IMR-90 (cell line): ENCODE measurements at regions not wholly inside any gene's neighbourhood (a gene's known extent, or its start where the extent isn't known, plus 50 kb on each side); places are given as distances from the start of the nearest gene placed in this dataset.

Source experiments
- ATAC-seq: fragments of 200-7000 bp; cut with Tn5 transposase; 2 replicates; pipeline ENCODE4 v1.9.1; 2020; ENCODE audit warnings: low read depth, mild to moderate bottlenecking, moderate library complexity
- BruUV-seq: library from RNA; stranded (reverse); fragments of 400-500 nt; replicated peaks from 2 replicates; lab custom pipeline; 2021; lab: Mats Ljungman, UMichigan
- CTCF ChIA-PET: fragments of 300-600 bp; formaldehyde crosslinking; extraction: SDS; loops from one replicate; lab custom pipeline; 2021; ENCODE audit warnings: antibody characterized with exemption; lab: Yijun Ruan, JAX
- POLR2A ChIA-PET: fragments of 300-600 bp; sonication (Branson Sonifier 250); formaldehyde crosslinking; loops from one replicate; lab custom pipeline; 2022; ENCODE audit warnings: antibody characterized with exemption; ENCODE audit not compliant: unreplicated experiment; lab: Charles Lee
- DNase-seq: peaks from one replicate; pipeline ENCODE4 v3.0.0; 2013
- H2AFZ ChIP-seq: replicated peaks from 2 replicates; pipeline ENCODE3; 2013; ENCODE audit warnings: low read length, mild to moderate bottlenecking; ENCODE audit not compliant: poor library complexity
- H2AK5ac ChIP-seq: 2 replicates; pipeline ENCODE4 v1.6.1; 2013; ENCODE audit warnings: low read depth, low read length, inconsistent platforms
- H2AK9ac ChIP-seq: replicated peaks from 2 replicates; pipeline ENCODE3; 2013; ENCODE audit warnings: mild to moderate bottlenecking, low read depth, low read length, moderate library complexity; ENCODE audit not compliant: poor library complexity
- H2BK120ac ChIP-seq: 2 replicates; pipeline ENCODE4 v1.6.1; 2013; ENCODE audit warnings: low read depth, low read length, inconsistent platforms
- H2BK15ac ChIP-seq: 3 replicates; pipeline ENCODE4 v1.6.1; 2013; ENCODE audit warnings: low read depth, low read length, inconsistent platforms
- H2BK20ac ChIP-seq: 2 replicates; pipeline ENCODE4 v1.6.1; 2013; ENCODE audit warnings: low read depth, mild to moderate bottlenecking, inconsistent platforms, low read length, moderate library complexity
- H2BK5ac ChIP-seq: 2 replicates; pipeline ENCODE4 v1.6.1; 2013; ENCODE audit warnings: mild to moderate bottlenecking, low read depth, low read length, inconsistent platforms; ENCODE audit not compliant: poor library complexity, severe bottlenecking
- H3K14ac ChIP-seq: replicated peaks from 2 replicates; pipeline ENCODE4 v1.6.1; 2013; ENCODE audit warnings: low read depth, low read length, inconsistent platforms
- H3K18ac ChIP-seq: 2 replicates; pipeline ENCODE4 v1.6.1; 2013; ENCODE audit warnings: low read depth, low read length, control low read depth
- H3K23ac ChIP-seq: 2 replicates; pipeline ENCODE4 v1.6.1; 2013; ENCODE audit warnings: low read depth, low read length, inconsistent platforms
- H3K27ac ChIP-seq: 2 replicates; pipeline ENCODE4 v1.5.1; 2013; ENCODE audit warnings: mild to moderate bottlenecking, control low read depth, low read length; ENCODE audit not compliant: insufficient read depth
- H3K27me3 ChIP-seq: 2 replicates; pipeline ENCODE4 v1.6.1; 2013; ENCODE audit warnings: low read length; ENCODE audit not compliant: control insufficient read depth, insufficient read depth
- H3K36me3 ChIP-seq: 2 replicates; pipeline ENCODE4 v1.6.1; 2013; ENCODE audit warnings: low read length, mixed read lengths; ENCODE audit not compliant: control insufficient read depth, insufficient read depth
- H3K4ac ChIP-seq: 2 replicates; pipeline ENCODE4 v1.6.1; 2013; ENCODE audit warnings: low read depth, low read length, inconsistent platforms
- H3K4me1 ChIP-seq: 2 replicates; pipeline ENCODE4 v1.6.1; 2013; ENCODE audit warnings: low read length, mixed read lengths; ENCODE audit not compliant: control insufficient read depth, insufficient read depth
- H3K4me2 ChIP-seq: 2 replicates; pipeline ENCODE4 v1.6.1; 2013; ENCODE audit warnings: low read depth, mild to moderate bottlenecking, control low read depth, low read length, moderate library complexity
- H3K4me3 ChIP-seq: 2 replicates; pipeline ENCODE4 v1.5.1; 2013; ENCODE audit warnings: low read depth, mild to moderate bottlenecking, control low read depth, low read length, moderate library complexity; ENCODE audit not compliant: insufficient read depth
- H3K56ac ChIP-seq: 2 replicates; pipeline ENCODE4 v1.6.1; 2013; ENCODE audit warnings: low read length, inconsistent platforms; ENCODE audit not compliant: insufficient read depth; ENCODE audit errors: extremely low read depth
- H3K79me1 ChIP-seq, 2 experiments: 2 replicates each; pipeline ENCODE4 v1.6.1; 2013; ENCODE audit warnings: low read length in 2 of 2, inconsistent platforms in 1 of 2, low read depth in 1 of 2
- H3K9ac ChIP-seq: 2 replicates; pipeline ENCODE4 v1.6.1; 2013; ENCODE audit warnings: low read depth, low read length, control low read depth
- H3K9me1 ChIP-seq: 2 replicates; pipeline ENCODE4 v1.6.1; 2013; ENCODE audit warnings: low read length, inconsistent platforms; ENCODE audit not compliant: insufficient read depth
- H3K9me3 ChIP-seq: 2 replicates; pipeline ENCODE4 v1.6.1; 2013; ENCODE audit warnings: low read length; ENCODE audit not compliant: control insufficient read depth, insufficient read depth
- H4K20me1 ChIP-seq: 2 replicates; pipeline ENCODE4 v1.6.1; 2013; ENCODE audit warnings: low read length, inconsistent platforms; ENCODE audit not compliant: insufficient read depth
- H4K5ac ChIP-seq: 2 replicates; pipeline ENCODE4 v1.6.1; 2013; ENCODE audit warnings: mild to moderate bottlenecking, low read depth, low read length, control low read depth
- H4K8ac ChIP-seq, 2 experiments: 2 replicates each; pipeline ENCODE4 v1.6.1; 2013; ENCODE audit warnings: low read depth in 2 of 2, low read length in 2 of 2, control low read depth in 1 of 2, inconsistent platforms in 1 of 2
- H4K91ac ChIP-seq: 2 replicates; pipeline ENCODE4 v1.6.1; 2013; ENCODE audit warnings: low read depth, low read length, inconsistent platforms; ENCODE audit not compliant: insufficient read depth
- BHLHE40 ChIP-seq: fragments of 150-350 bp; IDR thresholded peaks from 2 replicates; pipeline ENCODE4 v1.6.1; 2016; ENCODE audit warnings: mild to moderate bottlenecking, low read depth, low read length
- CEBPB ChIP-seq: IDR thresholded peaks from 2 replicates; pipeline ENCODE4 v1.6.1; 2012; ENCODE audit warnings: low read depth, low read length, improper control_type of control experiment
- CHD1 ChIP-seq: IDR thresholded peaks from 2 replicates; pipeline ENCODE4 v1.6.1; 2012; ENCODE audit warnings: low read depth, low read length, improper control_type of control experiment
- CTCF ChIP-seq: conservative IDR thresholded peaks from 2 replicates; pipeline ENCODE4 v1.5.1; 2012; ENCODE audit warnings: mild to moderate bottlenecking, low read depth, low read length, improper control_type of control experiment
- ELK1 ChIP-seq: fragments of 150-350 bp; IDR thresholded peaks from 2 replicates; pipeline ENCODE4 v1.6.1; 2016; ENCODE audit warnings: low read depth, mild to moderate bottlenecking, low read length, moderate library complexity, borderline replicate concordance
- FOS ChIP-seq: fragments of 150-350 bp; IDR thresholded peaks from 2 replicates; pipeline ENCODE4 v1.6.1; 2016; ENCODE audit warnings: low read depth, low read length
- MAFK ChIP-seq: IDR thresholded peaks from 2 replicates; pipeline ENCODE4 v1.6.1; 2012; ENCODE audit warnings: low read depth, low read length, improper control_type of control experiment
- MAZ ChIP-seq: IDR thresholded peaks from 2 replicates; pipeline ENCODE4 v1.6.1; 2012; ENCODE audit warnings: low read depth, mild to moderate bottlenecking, low read length, improper control_type of control experiment, moderate library complexity, borderline replicate concordance
- MXI1 ChIP-seq: IDR thresholded peaks from 2 replicates; pipeline ENCODE4 v1.6.1; 2012; ENCODE audit warnings: low read depth, mild to moderate bottlenecking, low read length, moderate library complexity, borderline replicate concordance
- NFE2L2 ChIP-seq: fragments of 150-350 bp; IDR thresholded peaks from 2 replicates; pipeline ENCODE4 v1.6.1; 2016; ENCODE audit warnings: low read depth, mild to moderate bottlenecking, low read length
- POLR2A ChIP-seq: IDR thresholded peaks from 2 replicates; pipeline ENCODE4 v1.6.1; 2012; ENCODE audit warnings: mild to moderate bottlenecking, low read depth, low read length
- RCOR1 ChIP-seq: IDR thresholded peaks from 2 replicates; pipeline ENCODE4 v1.6.1; 2012; ENCODE audit warnings: mild to moderate bottlenecking, low read length, improper control_type of control experiment; ENCODE audit not compliant: insufficient replicate concordance
- RFX5 ChIP-seq: IDR thresholded peaks from 2 replicates; pipeline ENCODE4 v1.8.0; 2012; ENCODE audit warnings: low read depth, mild to moderate bottlenecking, low read length, moderate library complexity
- SMC3 ChIP-seq: fragments of 150-350 bp; IDR thresholded peaks from 2 replicates; pipeline ENCODE4 v1.6.1; 2016; ENCODE audit warnings: low read depth, mild to moderate bottlenecking, antibody characterized with exemption, low read length, moderate library complexity
- USF2 ChIP-seq: fragments of 150-350 bp; IDR thresholded peaks from 2 replicates; pipeline ENCODE4 v1.6.1; 2017; ENCODE audit warnings: mild to moderate bottlenecking, antibody characterized with exemption, low read length, low read depth
- WGBS, 2 experiments: methylation state at CpG; one replicate each; pipeline versions ENCODE4 v1.1.5 to v1.1.7; 2013; ENCODE audit warnings: missing lambda C conversion rate in 2 of 2; ENCODE audit not compliant: insufficient read length in 1 of 2; ENCODE audit errors: extremely low coverage in 2 of 2; 5-methylcytosine and 5-hydroxymethylcytosine counted together
- dilution Hi-C: fragments of 300-500 bp; cut with HindIII; formaldehyde crosslinking; loops from one replicate; pipeline ENCODE4 v1.14.3; 2018; ENCODE audit warnings: low sequenced_read_pairs; ENCODE audit not compliant: unreplicated experiment
- in situ Hi-C: fragments of 300-500 bp; cut with MboI; formaldehyde crosslinking; loops from 3 replicates; pipeline ENCODE4 v1.14.3; 2019; ENCODE audit warnings: low sequenced_read_pairs, inconsistent platforms, mixed read lengths
- intact Hi-C: fragments of 100-400 bp; cut with micrococcal nuclease; formaldehyde crosslinking; loops from 2 replicates; pipeline ENCODE4 v1.10.0; 2022

- no peak overlapping the region for H3K9ac ChIP-seq
- in situ Hi-C loops: no loop called here
- ATAC-seq: no peak
Measured at GRCh38 chr10:44015702-44016500, 367.2 kb upstream of the ZNF32 start.

More at GRCh38 chr10:44015702-44016500, 367.2 kb upstream of the ZNF32 start:
- TF ChIP-seq NFE2L2: no peak
- no peak for TF ChIP-seq FOS
- no peak for TF ChIP-seq MAFK
- TF ChIP-seq RFX5: no peak
- no peak for TF ChIP-seq USF2
- no peak for TF ChIP-seq ELK1
- TF ChIP-seq CEBPB: no peak
- no peak for TF ChIP-seq POLR2A
- TF ChIP-seq CHD1: no peak
- no peak for TF ChIP-seq BHLHE40
- TF ChIP-seq MAZ: no peak
- no peak for TF ChIP-seq MXI1
- no peak for TF ChIP-seq SMC3
- no peak for TF ChIP-seq RCOR1
- no peak for TF ChIP-seq CTCF
- Histone ChIP-seq H4K5ac (no peak overlapping the region), H3K4ac (no peak overlapping the region), H2AK5ac (no peak overlapping the region), H2BK20ac (no peak overlapping the region), H2AK9ac (no peak overlapping the region), H2BK120ac (no peak overlapping the region), H3K27me3 (peaks cover 8% of the 10 kb centered on the region), H3K4me1 (no peaks in the 10 kb centered on the region; the same call in 1 of the 2 replicates), H3K14ac (no peak overlapping the region), H3K4me3 (no peak overlapping the region), H2BK15ac (no peak overlapping the region), H3K79me1 (no peaks in the 10 kb centered on the region), H2AFZ (no peak overlapping the region), H3K36me3 (no peaks in the 10 kb centered on the region), H3K56ac (no peak overlapping the region), H3K27ac (no peak overlapping the region), H4K20me1 (no peaks in the 10 kb centered on the region), H4K8ac (no peak overlapping the region), H3K23ac (no peak overlapping the region), H3K9me3 (no peaks in the 10 kb centered on the region), H4K91ac (no peak overlapping the region), H3K4me2 (no peak overlapping the region), H2BK5ac (no peak overlapping the region), H3K9me1 (no peaks in the 10 kb centered on the region; the same call in 1 of the 2 replicates), H3K18ac (no peak overlapping the region)
- ChIA-PET POLR2A (no interaction called here), CTCF (no interaction called here)
- DNase-seq: no peak
- no TSS peak for BruUV-seq
- dilution Hi-C loops (no loop called here), intact Hi-C loops (no loop called here)
- no CpG with 5 or more reads among the region's 7 CpGs for WGBS, 2 experiments
